Retina (tissue), 1 donor: ENCODE measurements at regions not wholly inside any gene's neighbourhood (a gene's known extent, or its start where the extent isn't known, plus 50 kb on each side); places are given as distances from the start of the nearest gene placed in this dataset.
"Not testable (repeated sequence)": the region's sequence is repeated elsewhere in the genome, so short reads cannot be mapped to it uniquely, and the experiment has no call there.

Experiments
- DNase-seq: peaks from one replicate; pipeline ENCODE4 v3.0.0-alpha.2; 2016

- not testable (repeated sequence) for DNase-seq
Measured at GRCh38 chr1:850318-850717, 73.4 kb upstream of the SAMD11 start.

- not testable (repeated sequence) for DNase-seq
Measured at GRCh38 chr1:851398-851797, 72.3 kb upstream of the SAMD11 start.

GRCh38 chr1:851841-852240, 71.9 kb upstream of the SAMD11 start:
- not testable (repeated sequence) for DNase-seq

- not testable (repeated sequence) for DNase-seq
Measured at GRCh38 chr1:855202-855981, 68.3 kb upstream of the SAMD11 start.

GRCh38 chr1:856541-857057, 67.1 kb upstream of the SAMD11 start:
- DNase-seq = not testable (repeated sequence)

- not testable (repeated sequence) for DNase-seq
Measured at GRCh38 chr1:857926-858648, 65.6 kb upstream of the SAMD11 start.

GRCh38 chr1:858649-859041, 65.1 kb upstream of the SAMD11 start:
- not testable (repeated sequence) for DNase-seq

GRCh38 chr1:860941-861340, 62.8 kb upstream of the SAMD11 start:
- not testable (repeated sequence) for DNase-seq

- DNase-seq = no peak
Measured at GRCh38 chr1:861714-862113, 62.0 kb upstream of the SAMD11 start.

GRCh38 chr1:862601-863000, 61.1 kb upstream of the SAMD11 start:
- not testable (repeated sequence) for DNase-seq

- DNase-seq = not testable (repeated sequence)
Measured at GRCh38 chr1:865633-866032, 58.1 kb upstream of the SAMD11 start.

- DNase-seq = no peak
Measured at GRCh38 chr1:866095-866494, 57.6 kb upstream of the SAMD11 start.

- DNase-seq = not testable (repeated sequence)
Measured at GRCh38 chr1:866631-867299, 57.0 kb upstream of the SAMD11 start.

- not testable (repeated sequence) for DNase-seq
Measured at GRCh38 chr1:867550-867949, 56.2 kb upstream of the SAMD11 start.

- peak; percentile 87 for DNase-seq
Measured at GRCh38 chr1:869499-870244, 54.1 kb upstream of the SAMD11 start.
